OCI-LY7 (cell line): ENCODE measurements at regions not wholly inside any gene's neighbourhood (a gene's known extent, or its start where the extent isn't known, plus 50 kb on each side); places are given as distances from the start of the nearest gene placed in this dataset.

Experiments used
- EZH2phosphoT487 ChIP-seq: fragments of 200-600 bp; sonication (generic); IDR thresholded peaks from 2 replicates; pipeline ENCODE4 v1.6.1; 2018; ENCODE audit warnings: low read depth, borderline replicate concordance, mild to moderate bottlenecking, mixed run types, antibody characterized with exemption, low read length, moderate library complexity, mixed read lengths
- TF ChIP-seq, protein P1 (sequence below): fragments of 200-600 bp; sonication (generic); conservative IDR thresholded peaks from 2 replicates; pipeline ENCODE4 v1.5.1; 2014; ENCODE audit warnings: mild to moderate bottlenecking, antibody characterized with exemption, low read length, moderate library complexity, mixed read lengths

DNA sequence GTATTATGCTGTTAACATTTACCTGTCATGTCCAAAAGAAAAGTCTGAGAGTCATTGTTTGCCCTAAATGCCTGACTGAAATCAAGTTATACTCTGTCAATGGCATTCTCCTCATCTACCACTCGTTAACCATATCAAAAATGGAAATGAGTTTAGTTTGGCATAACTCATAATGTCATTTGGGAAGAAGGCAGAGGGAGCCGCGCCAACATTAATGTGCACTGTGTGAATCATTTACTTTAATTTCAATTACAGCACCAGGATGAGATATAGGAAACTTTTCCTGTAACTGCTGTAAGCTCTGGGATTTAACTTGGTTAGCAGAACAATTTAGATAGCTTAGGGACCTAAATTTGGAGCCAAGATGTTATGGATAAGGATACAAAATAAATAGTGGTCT lies 871.2 kb upstream of the POU3F3 start:
- TF ChIP-seq, protein P1, sequence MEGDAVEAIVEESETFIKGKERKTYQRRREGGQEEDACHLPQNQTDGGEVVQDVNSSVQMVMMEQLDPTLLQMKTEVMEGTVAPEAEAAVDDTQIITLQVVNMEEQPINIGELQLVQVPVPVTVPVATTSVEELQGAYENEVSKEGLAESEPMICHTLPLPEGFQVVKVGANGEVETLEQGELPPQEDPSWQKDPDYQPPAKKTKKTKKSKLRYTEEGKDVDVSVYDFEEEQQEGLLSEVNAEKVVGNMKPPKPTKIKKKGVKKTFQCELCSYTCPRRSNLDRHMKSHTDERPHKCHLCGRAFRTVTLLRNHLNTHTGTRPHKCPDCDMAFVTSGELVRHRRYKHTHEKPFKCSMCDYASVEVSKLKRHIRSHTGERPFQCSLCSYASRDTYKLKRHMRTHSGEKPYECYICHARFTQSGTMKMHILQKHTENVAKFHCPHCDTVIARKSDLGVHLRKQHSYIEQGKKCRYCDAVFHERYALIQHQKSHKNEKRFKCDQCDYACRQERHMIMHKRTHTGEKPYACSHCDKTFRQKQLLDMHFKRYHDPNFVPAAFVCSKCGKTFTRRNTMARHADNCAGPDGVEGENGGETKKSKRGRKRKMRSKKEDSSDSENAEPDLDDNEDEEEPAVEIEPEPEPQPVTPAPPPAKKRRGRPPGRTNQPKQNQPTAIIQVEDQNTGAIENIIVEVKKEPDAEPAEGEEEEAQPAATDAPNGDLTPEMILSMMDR: no peak
- no peak for TF ChIP-seq EZH2phosphoT487
